Liver (tissue), 3 donors: ENCODE measurements at regions not wholly inside any gene's neighbourhood (a gene's known extent, or its start where the extent isn't known, plus 50 kb on each side); places are given as distances from the start of the nearest gene placed in this dataset.

Experiments used
- ATF3 ChIP-seq: IDR thresholded peaks from 2 replicates; pipeline ENCODE4 v1.6.1; 2016; ENCODE audit warnings: antibody characterized with exemption
- CTCF ChIP-seq: fragments of 150-350 bp; IDR thresholded peaks from 2 replicates; pipeline ENCODE4 v1.5.1; 2017; ENCODE audit warnings: improper control_type of control experiment, low read depth, low read length; ENCODE audit not compliant: missing input control
- EGR1 ChIP-seq, 2 donors: IDR thresholded peaks; 2 replicates each; pipeline ENCODE4 v1.6.1; 2016 to 2018; ENCODE audit warnings: antibody characterized with exemption in 2 of 2, low read depth in 2 of 2
- FOXA1 ChIP-seq: IDR thresholded peaks from 2 replicates; pipeline ENCODE4 v1.6.1; 2016; ENCODE audit warnings: antibody characterized with exemption
- GABPA ChIP-seq, 2 donors: IDR thresholded peaks in 1 of 2; conservative IDR thresholded peaks in 1 of 2; 2 replicates each; pipeline ENCODE4 v1.6.1; 2016; ENCODE audit warnings: antibody characterized with exemption in 2 of 2, mild to moderate bottlenecking in 1 of 2, moderate library complexity in 1 of 2
- HNF4A ChIP-seq, 2 donors: conservative IDR thresholded peaks; 2 replicates each; pipeline ENCODE4 v1.6.1; 2016; ENCODE audit warnings: antibody characterized with exemption in 2 of 2, mild to moderate bottlenecking in 2 of 2
- JUND ChIP-seq, 2 donors: IDR thresholded peaks; 2 replicates each; pipeline ENCODE4 v1.6.1; 2016; ENCODE audit warnings: antibody characterized with exemption in 2 of 2
- NR2F2 ChIP-seq: IDR thresholded peaks from 2 replicates; pipeline ENCODE4 v1.6.1; 2016; ENCODE audit warnings: antibody characterized with exemption
- RAD21 ChIP-seq, 2 donors: IDR thresholded peaks; 2 replicates each; pipeline ENCODE4 v1.6.1; 2016; ENCODE audit warnings: antibody characterized with exemption in 2 of 2, mild to moderate bottlenecking in 2 of 2
- REST ChIP-seq: IDR thresholded peaks from 2 replicates; pipeline ENCODE4 v1.6.1; 2016; ENCODE audit warnings: antibody characterized with exemption, mild to moderate bottlenecking
- SP1 ChIP-seq: IDR thresholded peaks from 2 replicates; pipeline ENCODE4 v1.6.1; 2018; ENCODE audit warnings: antibody characterized with exemption, mild to moderate bottlenecking
- TAF1 ChIP-seq: conservative IDR thresholded peaks from 2 replicates; pipeline ENCODE4 v1.6.1; 2016; ENCODE audit warnings: antibody characterized with exemption, mild to moderate bottlenecking
- TF ChIP-seq, protein P1 (sequence below): IDR thresholded peaks from 2 replicates; pipeline ENCODE4 v1.6.1; 2016; ENCODE audit warnings: antibody characterized with exemption
- TF ChIP-seq, protein P2 (sequence below): IDR thresholded peaks from 2 replicates; pipeline ENCODE4 v1.6.1; 2016; ENCODE audit warnings: antibody characterized with exemption
- donor health status: healthy.
- donor health status: healthy.

- no peak for TF ChIP-seq CTCF
- TF ChIP-seq NR2F2, result no peak
- TF ChIP-seq FOXA1, result no peak
- TF ChIP-seq EGR1 (IDR thresholded peaks at IDR 0.05; ENCODE audit: low read depth in 2 of 2), result no peak
- no peak for TF ChIP-seq ATF3
- TF ChIP-seq, protein P1, sequence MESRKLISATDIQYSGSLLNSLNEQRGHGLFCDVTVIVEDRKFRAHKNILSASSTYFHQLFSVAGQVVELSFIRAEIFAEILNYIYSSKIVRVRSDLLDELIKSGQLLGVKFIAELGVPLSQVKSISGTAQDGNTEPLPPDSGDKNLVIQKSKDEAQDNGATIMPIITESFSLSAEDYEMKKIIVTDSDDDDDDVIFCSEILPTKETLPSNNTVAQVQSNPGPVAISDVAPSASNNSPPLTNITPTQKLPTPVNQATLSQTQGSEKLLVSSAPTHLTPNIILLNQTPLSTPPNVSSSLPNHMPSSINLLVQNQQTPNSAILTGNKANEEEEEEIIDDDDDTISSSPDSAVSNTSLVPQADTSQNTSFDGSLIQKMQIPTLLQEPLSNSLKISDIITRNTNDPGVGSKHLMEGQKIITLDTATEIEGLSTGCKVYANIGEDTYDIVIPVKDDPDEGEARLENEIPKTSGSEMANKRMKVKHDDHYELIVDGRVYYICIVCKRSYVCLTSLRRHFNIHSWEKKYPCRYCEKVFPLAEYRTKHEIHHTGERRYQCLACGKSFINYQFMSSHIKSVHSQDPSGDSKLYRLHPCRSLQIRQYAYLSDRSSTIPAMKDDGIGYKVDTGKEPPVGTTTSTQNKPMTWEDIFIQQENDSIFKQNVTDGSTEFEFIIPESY, result no peak
- TF ChIP-seq REST, result no peak
- TF ChIP-seq, protein P2, sequence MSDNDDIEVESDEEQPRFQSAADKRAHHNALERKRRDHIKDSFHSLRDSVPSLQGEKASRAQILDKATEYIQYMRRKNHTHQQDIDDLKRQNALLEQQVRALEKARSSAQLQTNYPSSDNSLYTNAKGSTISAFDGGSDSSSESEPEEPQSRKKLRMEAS, result no peak
- no peak for TF ChIP-seq SP1
- no peak for TF ChIP-seq GABPA (IDR thresholded peaks at IDR 0.05 in 1 of 2, conservative IDR thresholded peaks at IDR 0.05 in 1 of 2)
- no peak for TF ChIP-seq RAD21 (IDR thresholded peaks at IDR 0.05)
- TF ChIP-seq HNF4A (conservative IDR thresholded peaks at IDR 0.05), result no peak
- TF ChIP-seq TAF1, result no peak
- TF ChIP-seq JUND (IDR thresholded peaks at IDR 0.05), result no peak
Observed at GRCh38 chr4:67161311-67161710, 384.0 kb downstream of the CENPC start.
